Activated CD8-positive, alpha-beta memory T cell treated with anti-CD3 and anti-CD28 coated beads for 1 hour (primary cell): ENCODE measurements at regions not wholly inside any gene's neighbourhood (a gene's known extent, or its start where the extent isn't known, plus 50 kb on each side); places are given as distances from the start of the nearest gene placed in this dataset.
A peak's percentile ranks its signal among the peaks of the same experiment; 100 is the strongest.

Experiments
- DNase-seq, 2 donors: peaks; one replicate each; pipeline ENCODE4 v3.0.0-alpha.2; 2020; ENCODE audit warnings: low read depth in 1 of 2; ENCODE audit errors: extremely low read depth in 1 of 2

DNA sequence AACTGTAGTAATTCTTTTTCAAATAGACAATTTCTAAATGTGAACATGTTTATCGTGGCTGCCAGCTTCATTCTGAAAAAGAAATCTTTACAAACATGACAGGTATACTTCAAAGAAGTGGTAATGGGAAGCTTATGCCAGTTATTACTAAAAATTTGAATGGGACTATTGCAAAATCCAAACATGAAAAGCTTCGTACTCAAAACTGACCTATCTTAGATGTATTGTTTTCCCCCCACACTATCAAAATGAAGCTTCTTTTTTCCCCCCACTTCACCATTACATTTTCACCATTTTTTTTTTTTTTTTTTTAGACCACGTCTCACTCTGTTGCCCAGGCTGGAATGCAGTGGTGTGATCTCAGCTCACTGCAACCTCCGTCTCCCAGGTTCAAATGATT lies 50.4 kb upstream of the SERTAD2 start:
- no peak for DNase-seq

DNA sequence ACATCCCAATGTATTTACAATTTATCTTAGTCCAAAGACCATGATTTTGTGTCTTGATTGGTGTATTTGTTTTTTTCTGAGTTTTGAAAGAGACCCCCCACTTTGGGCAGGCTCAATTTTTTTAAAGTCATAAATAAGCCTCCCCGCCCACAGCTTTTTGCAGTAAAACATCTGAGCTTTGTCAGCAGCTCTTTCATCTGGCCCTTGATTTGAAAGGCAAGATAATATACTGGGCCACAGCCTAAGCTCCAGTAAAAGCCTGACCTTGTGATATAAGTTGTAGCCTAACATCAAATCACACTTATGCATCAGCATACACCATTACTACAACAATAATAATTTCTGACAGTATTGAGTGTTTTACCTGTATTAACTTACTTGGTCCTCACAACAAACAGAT lies 51.3 kb upstream of the SERTAD2 start:
- DNase-seq, result no peak

DNA sequence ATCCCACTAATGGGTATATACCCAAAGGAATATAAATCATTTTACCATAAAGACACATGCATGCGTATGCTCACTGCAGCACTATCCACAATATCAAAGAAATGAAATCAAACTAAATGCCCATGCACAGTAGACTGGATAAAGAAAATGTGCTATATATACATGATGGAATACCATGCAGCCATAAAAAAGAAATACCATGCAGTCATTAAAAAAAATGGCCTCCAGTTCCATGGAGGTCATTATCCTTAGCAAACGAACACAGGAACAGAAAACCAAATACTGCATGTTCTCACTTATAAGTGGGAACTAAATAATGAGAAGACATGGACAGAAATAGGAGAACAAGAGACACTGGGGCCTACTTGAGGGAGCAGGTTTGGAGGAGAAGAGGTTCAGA lies 53.6 kb upstream of the SERTAD2 start:
- DNase-seq, result no peak

DNA sequence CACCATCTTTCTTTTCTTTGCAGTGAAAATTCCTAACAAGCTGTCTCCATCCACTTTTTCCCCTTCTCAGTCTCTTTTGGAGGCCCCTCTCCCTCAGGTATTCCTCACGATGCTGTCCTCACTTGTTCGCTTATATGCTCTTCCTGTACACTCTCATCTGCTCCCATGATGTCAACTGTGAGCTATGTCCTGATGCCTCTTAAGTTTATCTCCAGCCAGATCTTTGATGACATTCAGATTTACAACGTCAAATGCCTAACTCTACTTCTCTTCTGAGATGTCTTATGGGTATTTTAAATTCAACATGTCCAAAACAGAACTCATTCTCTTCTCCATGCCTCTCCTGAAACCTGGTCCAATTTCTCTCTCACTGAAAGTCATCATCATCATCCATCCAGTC lies 55.1 kb upstream of the SERTAD2 start:
- DNase-seq, result no peak

DNA sequence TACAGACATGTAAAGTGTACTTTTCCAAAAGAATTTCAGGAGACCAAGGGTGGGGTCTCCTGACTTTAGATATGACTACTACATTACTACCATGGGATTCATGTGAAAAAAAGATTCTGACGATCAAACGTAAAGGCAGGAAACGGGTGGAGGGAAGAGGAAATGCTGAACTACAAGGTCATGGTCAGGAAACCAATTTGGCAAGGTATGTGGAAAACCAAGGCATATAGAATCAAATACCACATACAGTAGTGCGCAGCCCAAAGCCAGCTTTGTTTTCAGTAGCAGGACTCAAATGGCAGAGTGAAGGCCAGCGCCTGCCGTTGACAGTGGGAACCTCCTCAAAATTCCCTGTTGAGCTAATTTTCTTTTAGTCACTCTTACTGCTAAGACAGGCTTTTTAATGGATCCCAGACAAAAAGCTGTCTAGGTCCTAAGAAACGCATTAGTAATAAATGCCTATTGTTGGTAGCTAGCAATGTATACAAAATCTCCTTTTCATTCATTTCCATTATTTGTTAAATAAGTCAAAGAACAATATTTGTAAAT lies 57.6 kb upstream of the SERTAD2 start:
- no peak for DNase-seq

DNA sequence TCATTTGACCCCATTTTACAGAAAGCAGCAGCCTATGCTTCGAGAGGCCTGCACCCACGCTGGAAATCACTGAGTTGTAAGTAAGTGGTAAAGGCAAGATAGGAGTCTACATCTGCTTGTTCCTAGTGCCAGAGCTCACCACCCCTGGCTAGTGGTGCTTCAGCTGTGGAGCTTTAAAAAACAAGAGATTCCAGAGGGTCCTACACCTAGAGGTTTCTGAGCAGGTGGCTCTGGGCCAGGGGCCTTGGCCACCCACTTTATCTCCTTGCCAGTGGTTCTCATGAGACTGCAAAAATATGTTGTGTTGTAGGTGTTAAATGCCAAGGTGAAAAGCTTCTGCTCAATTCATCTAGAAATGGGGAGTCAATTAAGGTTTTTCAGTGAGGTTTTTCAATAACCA lies 60.0 kb upstream of the SERTAD2 start:
- no peak for DNase-seq

DNA sequence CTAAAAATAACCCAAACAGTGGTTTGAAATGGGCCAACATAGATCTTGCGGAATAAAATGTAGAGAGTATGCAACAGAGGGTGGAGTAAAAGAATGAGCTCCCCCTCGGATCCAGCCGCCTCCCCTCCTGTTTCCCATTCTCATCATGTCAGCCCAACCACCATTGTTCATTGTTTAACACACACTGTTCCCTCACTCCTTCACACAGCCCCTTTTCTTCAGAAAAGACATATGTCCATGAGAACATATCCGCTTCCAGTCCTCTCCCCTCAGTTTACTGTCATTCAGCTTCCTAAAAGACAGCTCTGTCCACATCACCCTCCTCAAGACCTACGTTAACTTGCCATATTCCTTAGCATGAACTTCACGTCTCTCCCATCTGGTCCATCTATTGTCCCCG lies 62.9 kb upstream of the SERTAD2 start:
- no peak for DNase-seq

DNA sequence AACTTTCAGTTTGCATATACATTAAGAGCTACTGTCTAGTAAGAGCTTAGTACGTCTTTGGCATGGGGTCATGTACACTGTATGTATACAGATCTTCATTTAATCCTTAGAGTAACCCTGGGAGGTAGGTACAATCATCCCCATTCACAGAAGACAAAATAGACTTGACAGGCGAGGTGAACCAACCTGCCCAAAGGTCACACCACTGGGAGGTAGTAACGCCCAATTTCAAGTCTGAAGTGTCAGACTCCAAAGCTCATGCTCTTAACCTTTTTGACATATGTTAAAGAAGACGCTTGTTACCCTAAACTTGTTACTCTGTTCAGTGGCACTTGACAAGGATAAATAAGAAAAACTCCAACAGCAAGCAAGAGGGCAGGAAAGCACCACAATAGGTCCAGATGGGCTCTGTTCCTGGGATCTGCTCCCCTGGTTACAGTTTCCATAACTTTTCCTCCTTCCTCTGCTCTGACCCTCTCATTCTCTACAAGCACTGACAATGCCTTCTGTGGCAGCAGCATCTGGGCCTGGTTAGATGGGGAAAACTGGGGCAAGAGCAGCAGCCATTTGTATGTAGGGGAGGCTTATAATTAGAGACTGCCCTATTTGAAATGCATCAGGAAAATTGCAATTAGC lies 64.7 kb upstream of the SERTAD2 start:
- no peak for DNase-seq

DNA sequence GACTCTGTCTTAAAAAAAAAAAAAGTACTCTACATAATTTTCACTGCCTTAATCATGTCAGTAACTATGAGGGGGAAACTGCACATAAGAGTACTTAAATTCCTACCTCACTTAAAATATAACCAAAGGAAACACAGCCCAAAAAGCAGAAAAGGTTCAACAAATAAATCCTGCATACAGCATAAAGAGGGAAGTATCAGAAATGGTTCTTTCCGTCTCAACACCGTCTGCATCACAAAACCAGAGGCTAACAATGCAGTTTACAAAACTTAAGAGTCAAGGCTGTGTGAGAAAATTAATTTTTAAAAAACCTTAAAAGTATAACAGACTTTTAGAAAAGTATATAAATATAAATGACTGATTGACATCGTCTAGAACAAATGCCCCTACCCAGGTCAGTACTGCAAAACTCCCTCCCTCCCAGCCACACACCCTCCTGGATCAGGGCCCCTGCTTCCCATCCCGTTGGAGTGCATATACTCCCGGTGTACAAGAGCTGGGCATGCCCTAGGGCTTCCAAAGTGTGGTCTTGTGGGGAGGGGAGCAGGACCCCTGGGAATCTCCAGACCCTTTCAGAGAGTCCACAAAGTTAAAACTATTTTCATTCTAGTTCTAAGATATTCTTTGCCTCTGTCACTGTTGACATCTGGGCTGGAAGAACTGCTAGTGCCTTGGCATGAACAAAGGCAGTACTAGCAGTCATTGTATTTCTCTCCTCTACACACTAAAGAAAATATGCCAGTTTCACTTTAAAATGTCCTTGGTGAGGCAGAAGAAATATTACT lies 67.0 kb upstream of the SERTAD2 start:
- DNase-seq, result no peak

DNA sequence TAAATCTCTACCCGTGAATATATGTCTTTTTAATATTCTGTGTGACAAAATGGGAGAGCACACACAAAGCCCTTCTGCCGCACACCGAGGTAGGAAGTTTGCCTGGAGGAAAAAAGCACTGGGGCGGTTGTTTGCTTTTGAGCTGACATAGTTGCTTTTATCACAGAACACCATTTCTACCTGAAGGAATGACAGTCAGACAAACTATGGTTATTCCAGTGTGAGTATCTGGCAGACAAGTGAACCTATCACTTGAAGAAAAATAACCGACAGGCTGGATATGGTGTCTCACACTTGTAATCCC lies 67.6 kb upstream of the SERTAD2 start:
- no peak for DNase-seq

DNA sequence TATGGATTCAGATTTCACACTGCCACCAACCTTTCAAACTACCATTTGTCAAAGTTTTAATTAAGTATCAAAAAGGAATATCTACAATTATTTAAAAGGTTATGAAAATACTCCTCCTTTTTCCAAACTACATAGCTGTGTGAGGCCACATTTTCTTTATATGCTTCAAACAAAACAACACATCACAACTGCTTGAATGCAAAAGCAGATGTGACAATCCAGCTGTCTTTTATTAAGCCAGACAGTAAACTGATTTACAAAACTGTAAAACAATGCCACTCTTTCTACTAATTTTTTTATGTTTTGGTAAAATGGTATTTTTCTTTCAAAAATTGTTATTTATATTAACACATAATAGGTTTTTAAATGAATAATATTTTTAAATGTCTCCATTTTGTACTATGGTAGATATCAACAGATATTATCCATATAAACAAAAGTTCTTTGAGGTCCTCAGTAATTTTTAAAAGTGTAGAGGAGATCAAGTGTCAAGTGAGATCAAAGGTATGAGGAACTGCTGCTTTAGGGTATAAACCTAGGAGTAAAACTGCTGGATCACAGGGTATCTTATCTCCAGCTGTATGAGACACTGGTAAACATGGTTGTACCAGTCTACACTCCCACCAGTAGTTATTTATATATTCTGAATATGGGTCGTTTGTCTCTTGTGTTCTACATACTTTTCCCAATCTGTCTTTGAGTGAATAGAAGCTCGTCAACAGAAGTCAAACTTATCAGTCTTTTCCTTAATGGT lies 68.8 kb upstream of the SERTAD2 start:
- no peak for DNase-seq

DNA sequence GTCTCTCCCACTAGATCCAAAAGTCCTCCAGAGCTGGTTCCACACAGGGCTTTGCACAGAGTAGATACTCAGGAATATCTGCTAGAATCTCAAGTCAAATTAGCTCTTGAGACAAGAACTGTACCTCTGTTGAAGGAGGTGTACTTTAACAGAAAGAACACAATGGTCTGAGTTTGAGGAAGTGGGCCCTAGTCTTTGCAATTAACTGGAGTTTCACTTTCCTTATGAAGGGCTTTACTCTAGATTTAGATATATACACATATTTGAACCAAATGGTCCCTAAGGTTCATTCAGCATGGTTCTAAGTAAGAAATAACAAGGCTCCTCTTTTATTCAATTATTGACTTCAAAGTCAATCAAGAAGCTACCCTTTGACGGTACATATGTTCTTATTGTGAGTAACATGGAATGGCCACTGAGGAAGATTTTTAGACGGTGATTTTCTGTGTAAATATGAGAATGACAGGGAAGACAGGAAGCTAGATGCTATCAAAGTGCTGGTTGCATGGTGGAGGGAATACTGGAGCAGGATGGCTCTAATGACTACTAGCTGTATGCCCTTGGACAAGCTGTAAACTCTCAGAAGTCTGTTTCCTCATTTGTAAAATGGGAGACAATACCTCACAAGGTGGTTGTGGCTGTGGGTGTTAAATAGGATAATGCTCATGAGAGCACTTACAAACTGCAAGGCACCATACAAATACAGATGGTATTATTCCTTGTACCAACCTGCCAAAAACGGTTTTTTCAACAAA lies 73.5 kb upstream of the SERTAD2 start:
- no peak for DNase-seq

DNA sequence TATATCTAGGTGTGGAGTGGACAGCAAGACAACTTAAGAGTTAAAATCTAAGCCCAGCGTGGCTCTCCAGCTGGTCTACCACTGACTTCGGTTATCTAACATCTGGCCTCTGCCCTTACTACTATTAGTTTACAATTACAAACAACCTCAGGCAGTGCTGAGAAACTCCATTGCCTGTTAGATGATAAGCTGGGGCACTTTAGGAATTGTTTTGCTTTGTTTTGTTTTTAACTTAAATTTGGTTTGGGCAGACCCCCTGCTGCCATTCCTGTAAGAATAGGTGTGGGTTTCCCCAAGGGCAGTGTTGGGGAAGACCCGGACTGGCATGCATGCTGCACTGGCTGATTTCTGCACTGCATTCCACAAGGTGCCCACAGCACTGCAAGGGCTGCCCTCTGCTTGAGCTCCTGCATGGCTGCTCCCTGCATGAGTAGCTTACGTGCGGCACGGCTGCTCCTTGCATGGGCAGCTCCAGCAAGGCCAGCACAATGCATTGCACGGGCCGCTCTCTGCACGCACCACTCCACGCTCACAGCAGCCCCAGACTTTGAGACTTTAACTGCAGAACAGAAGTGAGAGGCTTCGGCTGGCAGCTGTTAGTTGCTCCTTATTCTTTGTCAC lies 74.2 kb upstream of the SERTAD2 start:
- DNase-seq, result no peak

DNA sequence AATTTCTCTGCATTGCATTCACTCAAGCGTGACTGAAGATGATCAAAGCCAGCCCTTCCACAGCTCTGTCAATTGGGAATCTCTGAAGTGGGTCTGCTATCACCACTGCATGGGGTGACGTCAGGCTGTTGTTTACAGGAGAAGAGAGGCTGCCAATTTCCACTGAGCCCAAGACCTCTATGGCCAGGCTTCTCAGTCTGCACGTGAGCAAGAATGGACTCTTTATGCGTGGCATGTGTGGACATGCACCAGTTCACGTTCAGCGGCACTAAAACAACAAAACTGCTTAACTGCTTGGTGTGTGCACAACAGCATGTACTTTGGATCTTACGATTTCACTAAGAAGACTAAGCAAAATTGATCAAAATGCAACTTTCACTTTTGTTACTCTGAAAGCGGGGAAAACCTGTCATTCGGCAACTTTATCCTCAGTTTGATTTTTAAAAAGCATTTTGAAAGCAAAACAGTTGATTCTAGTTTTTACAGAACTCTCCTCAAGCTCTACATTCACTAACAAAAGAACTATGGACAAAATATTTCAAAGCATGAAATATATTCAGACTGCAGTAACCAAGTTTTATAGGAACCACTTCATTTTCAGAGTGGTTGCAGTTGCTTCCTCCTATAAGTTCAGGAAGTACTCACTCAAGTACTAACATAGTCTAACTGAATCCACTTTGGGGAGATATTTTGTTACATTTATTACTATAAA lies 77.0 kb upstream of the SERTAD2 start:
- peak in 1 of 2 donors; percentile 5 for DNase-seq

DNA sequence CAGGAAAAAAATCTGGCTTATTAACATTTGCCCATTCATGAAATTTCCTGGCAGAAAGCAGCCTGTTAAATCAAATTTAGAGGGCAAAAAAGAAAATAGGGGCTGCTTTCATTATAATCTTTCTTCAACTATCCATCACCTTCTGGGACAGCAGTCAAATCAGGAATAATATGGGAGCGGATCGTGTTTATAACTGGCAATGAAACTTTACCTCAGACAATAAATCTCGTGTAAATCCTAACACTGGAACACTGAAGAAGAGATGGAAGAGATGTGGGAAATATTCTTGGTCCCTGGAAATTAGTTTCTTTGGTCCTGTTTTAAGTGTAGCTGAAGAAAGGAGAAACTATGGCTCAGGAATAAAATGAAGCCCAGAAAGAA lies 77.5 kb upstream of the SERTAD2 start:
- no peak for DNase-seq

DNA sequence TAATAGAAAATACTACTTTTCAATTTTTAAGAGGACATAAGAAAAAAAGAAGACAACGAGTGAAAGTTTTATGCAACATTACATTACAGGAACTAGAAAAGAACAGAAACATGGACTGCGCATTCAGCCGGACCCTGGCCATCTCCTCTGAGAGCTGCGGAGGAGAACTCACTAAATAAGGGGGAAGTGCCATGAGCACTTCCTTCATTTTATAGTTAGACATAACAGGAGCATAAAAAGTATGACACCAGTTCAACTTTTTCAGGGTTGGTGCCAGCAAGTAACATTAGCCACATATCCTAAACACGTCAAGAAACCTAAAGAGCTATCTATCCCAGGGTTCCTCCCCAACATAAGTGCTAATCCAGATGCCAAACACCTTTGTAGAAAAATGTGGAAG lies 78.0 kb upstream of the SERTAD2 start:
- DNase-seq, result no peak

DNA sequence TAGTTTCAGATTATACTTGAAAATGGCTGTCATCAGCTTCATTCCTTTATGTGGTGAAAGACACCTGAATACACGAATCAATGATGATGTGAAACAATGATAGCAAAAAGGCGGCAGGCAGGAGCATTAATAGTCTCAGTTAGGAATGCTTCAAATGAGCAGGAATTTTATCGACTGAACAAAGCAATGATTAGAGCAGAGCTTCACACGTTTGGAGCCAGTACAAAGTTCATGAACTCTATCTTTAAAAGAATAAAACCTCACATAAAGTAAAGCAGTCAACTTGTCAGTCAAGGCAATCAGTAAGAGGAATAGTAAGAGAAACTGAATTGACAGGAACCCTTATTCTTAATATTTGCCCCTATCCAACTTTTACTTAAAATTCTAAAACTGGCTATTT lies 78.4 kb upstream of the SERTAD2 start:
- no peak for DNase-seq

DNA sequence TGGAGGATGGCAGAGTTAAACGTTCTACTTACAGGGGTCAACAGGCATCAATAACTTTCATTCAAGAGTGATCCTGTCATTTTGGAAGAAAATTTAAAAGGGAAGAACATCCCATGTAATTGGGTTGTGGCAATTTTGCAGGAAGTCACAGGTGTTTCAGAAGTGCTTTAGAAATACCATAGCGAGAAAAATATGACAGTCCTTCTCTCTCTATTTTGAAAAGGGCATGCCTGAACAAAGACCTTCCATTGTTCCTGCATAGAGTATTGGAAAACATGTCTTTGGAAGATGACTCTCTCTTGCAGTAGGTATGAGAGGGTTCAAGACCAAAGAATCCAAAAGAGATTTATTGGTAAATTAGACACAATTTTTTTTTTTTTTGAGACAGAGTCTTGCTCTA lies 81.8 kb upstream of the SERTAD2 start:
- DNase-seq, result no peak

DNA sequence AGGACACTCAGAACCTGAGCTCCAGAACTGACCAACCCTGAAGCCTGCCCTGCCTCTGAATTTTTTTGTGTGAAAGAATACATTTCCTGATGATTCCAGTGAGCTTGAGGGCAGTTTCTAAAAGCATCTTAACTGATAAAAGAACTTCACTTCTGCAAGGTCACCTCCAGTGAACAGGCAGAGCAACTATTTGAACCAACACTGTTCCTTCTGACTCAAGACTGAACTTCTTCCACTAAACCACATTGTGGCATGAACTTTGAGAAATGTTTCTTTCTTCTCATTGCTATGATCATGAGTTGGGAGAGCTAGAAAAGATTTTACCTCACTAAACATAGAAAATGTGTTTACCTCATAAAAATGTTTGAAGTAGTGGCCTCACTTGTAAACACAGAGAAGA lies 83.8 kb upstream of the SERTAD2 start:
- DNase-seq, result no peak

DNA sequence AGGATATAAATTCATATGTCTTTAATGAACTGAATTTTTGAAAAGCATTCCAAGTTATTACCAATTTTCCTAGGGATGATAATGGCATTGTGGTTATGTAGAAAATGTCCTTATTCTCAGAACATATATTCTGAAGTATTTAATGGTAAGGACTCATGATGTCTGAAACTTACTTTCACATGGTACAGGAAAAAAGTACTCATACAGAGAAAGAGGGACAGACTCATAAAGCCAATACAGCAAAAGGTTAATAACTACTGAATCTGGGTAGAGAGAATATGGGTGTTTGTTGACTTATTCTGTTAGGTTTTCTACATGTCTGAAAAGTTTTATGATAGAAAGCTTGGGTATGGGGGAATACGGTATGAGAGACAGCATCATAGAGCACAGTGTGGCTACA lies 84.3 kb upstream of the SERTAD2 start:
- no peak for DNase-seq
